ENCODE measurements at regions not wholly inside any gene's neighbourhood (a gene's known extent, or its start where the extent isn't known, plus 50 kb on each side); places are given as distances from the start of the nearest gene placed in this dataset.

DNA sequence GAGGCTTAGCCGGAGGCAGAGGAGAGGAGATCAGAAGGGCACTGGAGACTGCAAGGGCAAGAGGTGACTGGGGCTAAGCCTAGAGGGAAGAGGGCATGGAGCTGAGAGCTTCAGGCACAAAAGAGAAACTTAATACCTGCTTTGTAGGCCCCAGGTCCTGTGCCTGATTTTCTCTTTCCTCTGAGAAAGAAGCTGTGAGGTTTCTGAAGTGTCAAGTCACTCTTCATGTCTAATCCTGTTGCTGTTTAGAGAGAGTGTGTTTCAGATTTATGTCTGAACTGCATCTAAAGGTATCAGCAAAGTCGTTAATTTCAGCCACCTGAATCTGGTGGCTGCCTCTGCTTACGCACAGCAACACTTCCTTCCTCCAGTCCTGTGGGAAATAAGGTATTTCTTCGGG, 106.9 kb upstream of the RNU6-1 start:
- Histone ChIP-seq H3K4me3 (ENCODE audit: low read depth in 2 of 2, low read length in 2 of 2) (no peak overlapping the region), H3K9me3 (ENCODE audit: control insufficient read depth, insufficient read depth, low read depth, low read length) (no peaks in the 10 kb centered on the region), H3K4me1 (ENCODE audit: control insufficient read depth, insufficient read depth, low read length) (peaks cover 39% of the 10 kb centered on the region), H3K27ac (ENCODE audit: low read length) (peak overlapping the region; percentile 82), H3K36me3 (ENCODE audit: control insufficient read depth, insufficient read depth, low read length) (no peaks in the 10 kb centered on the region), H3K27me3 (ENCODE audit: control insufficient read depth, insufficient read depth, low read length) (no peaks in the 10 kb centered on the region)
- in situ Hi-C loops (cut with HindIII; ENCODE audit: low pct_unique_long_range_greater_than_20kb, low sequenced_read_pairs) (no loop called here), intact Hi-C loops (cut with micrococcal nuclease; ENCODE audit: unreplicated experiment) (no loop called here)
- BruUV-seq (replicated peaks): no TSS peak
- ChIA-PET POLR2A (interaction anchor here (0.5 to 1.4 kb wide), 2 partner anchors 22 to 108 kb away, joined by 3 read pairs; no protein-coding TSS in a partner anchor), CTCF (interaction anchor here (0.6 kb wide), 1 partner anchor 17 kb away, joined by 4 read pairs; no protein-coding TSS in a partner anchor)
- DNase-seq (ENCODE audit: low read depth, low spot score) (no peak), ATAC-seq (peak; percentile 62)
- TF ChIP-seq SIN3A (IDR thresholded peaks at IDR 0.05; ENCODE audit: borderline replicate concordance, insufficient read depth, low read depth, low read length) (no peak), POLR2AphosphoS5 (IDR thresholded peaks at IDR 0.05; ENCODE audit: low read depth, low read length) (no peak), TCF7L2 (IDR thresholded peaks at IDR 0.05; ENCODE audit: low read depth, low read length) (no peak)
- TF ChIP-seq, protein P1, sequence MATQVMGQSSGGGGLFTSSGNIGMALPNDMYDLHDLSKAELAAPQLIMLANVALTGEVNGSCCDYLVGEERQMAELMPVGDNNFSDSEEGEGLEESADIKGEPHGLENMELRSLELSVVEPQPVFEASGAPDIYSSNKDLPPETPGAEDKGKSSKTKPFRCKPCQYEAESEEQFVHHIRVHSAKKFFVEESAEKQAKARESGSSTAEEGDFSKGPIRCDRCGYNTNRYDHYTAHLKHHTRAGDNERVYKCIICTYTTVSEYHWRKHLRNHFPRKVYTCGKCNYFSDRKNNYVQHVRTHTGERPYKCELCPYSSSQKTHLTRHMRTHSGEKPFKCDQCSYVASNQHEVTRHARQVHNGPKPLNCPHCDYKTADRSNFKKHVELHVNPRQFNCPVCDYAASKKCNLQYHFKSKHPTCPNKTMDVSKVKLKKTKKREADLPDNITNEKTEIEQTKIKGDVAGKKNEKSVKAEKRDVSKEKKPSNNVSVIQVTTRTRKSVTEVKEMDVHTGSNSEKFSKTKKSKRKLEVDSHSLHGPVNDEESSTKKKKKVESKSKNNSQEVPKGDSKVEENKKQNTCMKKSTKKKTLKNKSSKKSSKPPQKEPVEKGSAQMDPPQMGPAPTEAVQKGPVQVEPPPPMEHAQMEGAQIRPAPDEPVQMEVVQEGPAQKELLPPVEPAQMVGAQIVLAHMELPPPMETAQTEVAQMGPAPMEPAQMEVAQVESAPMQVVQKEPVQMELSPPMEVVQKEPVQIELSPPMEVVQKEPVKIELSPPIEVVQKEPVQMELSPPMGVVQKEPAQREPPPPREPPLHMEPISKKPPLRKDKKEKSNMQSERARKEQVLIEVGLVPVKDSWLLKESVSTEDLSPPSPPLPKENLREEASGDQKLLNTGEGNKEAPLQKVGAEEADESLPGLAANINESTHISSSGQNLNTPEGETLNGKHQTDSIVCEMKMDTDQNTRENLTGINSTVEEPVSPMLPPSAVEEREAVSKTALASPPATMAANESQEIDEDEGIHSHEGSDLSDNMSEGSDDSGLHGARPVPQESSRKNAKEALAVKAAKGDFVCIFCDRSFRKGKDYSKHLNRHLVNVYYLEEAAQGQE (IDR thresholded peaks at IDR 0.05; ENCODE audit: insufficient read depth in 1 of 2, low read depth in 2 of 2, low read length in 1 of 2): no peak
- TF ChIP-seq, protein P2, sequence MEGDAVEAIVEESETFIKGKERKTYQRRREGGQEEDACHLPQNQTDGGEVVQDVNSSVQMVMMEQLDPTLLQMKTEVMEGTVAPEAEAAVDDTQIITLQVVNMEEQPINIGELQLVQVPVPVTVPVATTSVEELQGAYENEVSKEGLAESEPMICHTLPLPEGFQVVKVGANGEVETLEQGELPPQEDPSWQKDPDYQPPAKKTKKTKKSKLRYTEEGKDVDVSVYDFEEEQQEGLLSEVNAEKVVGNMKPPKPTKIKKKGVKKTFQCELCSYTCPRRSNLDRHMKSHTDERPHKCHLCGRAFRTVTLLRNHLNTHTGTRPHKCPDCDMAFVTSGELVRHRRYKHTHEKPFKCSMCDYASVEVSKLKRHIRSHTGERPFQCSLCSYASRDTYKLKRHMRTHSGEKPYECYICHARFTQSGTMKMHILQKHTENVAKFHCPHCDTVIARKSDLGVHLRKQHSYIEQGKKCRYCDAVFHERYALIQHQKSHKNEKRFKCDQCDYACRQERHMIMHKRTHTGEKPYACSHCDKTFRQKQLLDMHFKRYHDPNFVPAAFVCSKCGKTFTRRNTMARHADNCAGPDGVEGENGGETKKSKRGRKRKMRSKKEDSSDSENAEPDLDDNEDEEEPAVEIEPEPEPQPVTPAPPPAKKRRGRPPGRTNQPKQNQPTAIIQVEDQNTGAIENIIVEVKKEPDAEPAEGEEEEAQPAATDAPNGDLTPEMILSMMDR (IDR thresholded peaks at IDR 0.05): no peak

DNA sequence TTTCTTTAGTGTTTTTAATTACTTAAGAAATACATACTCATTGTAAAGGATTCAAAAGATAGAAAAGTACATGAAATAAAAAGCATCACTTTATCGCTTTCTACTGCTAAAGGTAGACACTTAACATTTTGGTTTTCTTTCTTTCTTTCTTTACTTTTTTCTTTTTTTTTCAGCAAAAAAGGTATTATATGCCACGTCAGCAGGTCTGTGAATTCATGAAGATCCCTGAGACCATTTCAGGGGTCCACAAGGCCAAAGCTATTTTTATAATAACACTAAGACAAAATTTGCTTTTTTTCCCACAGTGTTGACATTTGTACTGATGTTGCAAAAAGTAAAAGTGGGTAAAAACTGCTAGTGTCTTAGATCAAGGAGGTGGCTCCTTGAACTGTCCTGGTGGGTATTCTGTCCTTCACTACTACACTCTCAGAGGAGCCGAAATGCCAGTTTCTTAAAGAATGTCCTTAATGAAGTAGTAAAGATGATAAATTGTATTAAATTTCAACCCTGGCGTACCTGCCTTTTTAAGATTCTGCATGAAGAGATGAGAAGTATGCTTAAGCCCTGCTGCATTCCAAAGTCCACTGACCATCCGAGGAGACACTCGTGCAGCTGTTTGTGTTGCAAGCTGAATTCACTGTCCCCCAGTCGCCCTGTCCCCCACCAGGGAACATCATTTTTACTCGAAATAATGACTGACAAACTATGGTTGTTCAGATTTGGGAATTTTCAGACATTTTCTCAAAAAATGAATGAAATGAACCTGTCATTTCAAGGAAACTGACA, 106.7 kb upstream of the PIAS1 start:
- CTCF ChIA-PET: interaction anchor here (0.5 kb wide), 1 partner anchor 70 kb away, joined by 6 read pairs; no protein-coding TSS in a partner anchor

More for the DNA sequence above, 106.7 kb upstream of the PIAS1 start:
- Histone ChIP-seq H3K36me3 (ENCODE audit: control insufficient read depth, insufficient read depth, low read length) (no peaks in the 10 kb centered on the region), H3K4me3 (ENCODE audit: low read depth in 2 of 2, low read length in 2 of 2) (no peak overlapping the region), H3K9me3 (ENCODE audit: control insufficient read depth, insufficient read depth, low read depth, low read length) (no peaks in the 10 kb centered on the region), H3K27me3 (ENCODE audit: control insufficient read depth, insufficient read depth, low read length) (no peaks in the 10 kb centered on the region), H3K27ac (ENCODE audit: low read length) (peak overlapping the region; percentile 82), H3K4me1 (ENCODE audit: control insufficient read depth, insufficient read depth, low read length) (peaks cover 34% of the 10 kb centered on the region)
- no peak for DNase-seq (ENCODE audit: low read depth, low spot score)
- TF ChIP-seq POLR2AphosphoS5 (IDR thresholded peaks at IDR 0.05; ENCODE audit: low read depth, low read length): no peak
- TF ChIP-seq SIN3A (IDR thresholded peaks at IDR 0.05; ENCODE audit: borderline replicate concordance, insufficient read depth, low read depth, low read length): no peak
- no peak for TF ChIP-seq TCF7L2 (IDR thresholded peaks at IDR 0.05; ENCODE audit: low read depth, low read length)
- TF ChIP-seq, protein P1 (IDR thresholded peaks at IDR 0.05; ENCODE audit: insufficient read depth in 1 of 2, low read depth in 2 of 2, low read length in 1 of 2): no peak
- TF ChIP-seq, protein P2 (IDR thresholded peaks at IDR 0.05): no peak
- no peak for ATAC-seq
- in situ Hi-C loops (cut with HindIII; ENCODE audit: low pct_unique_long_range_greater_than_20kb, low sequenced_read_pairs) (no loop called here), intact Hi-C loops (cut with micrococcal nuclease; ENCODE audit: unreplicated experiment) (no loop called here)
- POLR2A ChIA-PET: no interaction called here
- no TSS peak for BruUV-seq (replicated peaks)

Data from Panc1 (cell line).